Upper lobe of left lung (tissue), 6 donors: ENCODE measurements at regions not wholly inside any gene's neighbourhood (a gene's known extent, or its start where the extent isn't known, plus 50 kb on each side); places are given as distances from the start of the nearest gene placed in this dataset.
"Not testable (repeated sequence)": the region's sequence is repeated elsewhere in the genome, so short reads cannot be mapped to it uniquely, and the experiment has no call there.

ENCODE experiments used
- ATAC-seq, 2 donors: fragments of 200-7000 bp; cut with Tn5 transposase; one replicate each; pipeline ENCODE4 v1.9.1; 2022; ENCODE audit warnings: mild to moderate bottlenecking in 2 of 2, moderate library complexity in 2 of 2; ENCODE audit not compliant: low FRiP score in 2 of 2
- DNase-seq, 2 donors: peaks; one replicate each; pipeline ENCODE4 v3.0.0-alpha.2; 2019 to 2020
- H3K27ac ChIP-seq, 4 donors: fragments of 200-600 bp; sonication (generic); one replicate each; pipeline ENCODE4 v1.5.1; 2016 to 2019
- H3K27me3 ChIP-seq, 4 donors: fragments of 200-600 bp; sonication (generic); one replicate each; pipeline ENCODE4 v1.5.1; 2017 to 2019
- H3K36me3 ChIP-seq, 4 donors: fragments of 200-600 bp; sonication (generic); one replicate each; pipeline ENCODE4 v1.5.1; 2016 to 2019
- H3K4me1 ChIP-seq, 4 donors: fragments of 200-600 bp; sonication (generic); one replicate each; pipeline ENCODE4 v1.5.1; 2018 to 2019
- H3K4me3 ChIP-seq, 4 donors: fragments of 200-600 bp; sonication (generic); one replicate each; pipeline ENCODE4 v1.5.1; 2017 to 2019; ENCODE audit warnings: mild to moderate bottlenecking in 2 of 4, moderate library complexity in 1 of 4
- H3K9me3 ChIP-seq, 4 donors: fragments of 200-600 bp; sonication (generic); one replicate each; pipeline ENCODE4 v1.5.1; 2018 to 2019
- EP300 ChIP-seq, 4 donors: sonication (generic); formaldehyde crosslinking; IDR thresholded peaks; one replicate each; pipeline ENCODE4 v1.5.1; 2017; ENCODE audit warnings: antibody characterized with exemption in 4 of 4, control low read depth in 2 of 4
- POLR2A ChIP-seq, 4 donors: fragments of 450-650 bp; IDR thresholded peaks; one replicate each; pipeline ENCODE4 v1.5.1; 2016 to 2017; ENCODE audit warnings: antibody characterized with exemption in 4 of 4, mild to moderate bottlenecking in 2 of 4
- POLR2AphosphoS5 ChIP-seq, 2 donors: sonication (generic); formaldehyde crosslinking; IDR thresholded peaks; one replicate each; pipeline ENCODE4 v1.5.1; 2017; ENCODE audit warnings: antibody characterized with exemption in 2 of 2
- WGBS, 2 donors: methylation state at CpG; one replicate each; pipeline ENCODE4 v1.1.5; 2017 to 2018; 5-methylcytosine and 5-hydroxymethylcytosine counted together
- TF ChIP-seq, protein P1 (sequence below), 6 experiments: fragments of 450-650 bp in 4 of 6; fragments of 200-600 bp in 2 of 6; sonication (generic) in 2 of 6; IDR thresholded peaks; one replicate each; pipeline ENCODE4 v1.5.1; 2016 to 2019; ENCODE audit warnings: antibody characterized with exemption in 6 of 6
- donor health status: DM: no; HTN: no; CAD: no; lungs with moderate emphysema.
- donor health status: DM: no; HTN: yes; CAD: no; lungs with severe emphysema.

- Histone ChIP-seq H3K4me3 (no peak overlapping the region), H3K27me3 (no peaks in the 10 kb centered on the region), H3K36me3 (no peaks in the 10 kb centered on the region), H3K27ac (no peak overlapping the region), H3K4me1 (peaks cover 5 to 24% (median 16%) of the 10 kb centered on the region in 4 donors), H3K9me3 (no peaks in the 10 kb centered on the region)
- no peak for ATAC-seq
- no peak for TF ChIP-seq POLR2AphosphoS5 (IDR thresholded peaks at IDR 0.05)
- no peak for TF ChIP-seq POLR2A (IDR thresholded peaks at IDR 0.05)
- TF ChIP-seq, protein P1, sequence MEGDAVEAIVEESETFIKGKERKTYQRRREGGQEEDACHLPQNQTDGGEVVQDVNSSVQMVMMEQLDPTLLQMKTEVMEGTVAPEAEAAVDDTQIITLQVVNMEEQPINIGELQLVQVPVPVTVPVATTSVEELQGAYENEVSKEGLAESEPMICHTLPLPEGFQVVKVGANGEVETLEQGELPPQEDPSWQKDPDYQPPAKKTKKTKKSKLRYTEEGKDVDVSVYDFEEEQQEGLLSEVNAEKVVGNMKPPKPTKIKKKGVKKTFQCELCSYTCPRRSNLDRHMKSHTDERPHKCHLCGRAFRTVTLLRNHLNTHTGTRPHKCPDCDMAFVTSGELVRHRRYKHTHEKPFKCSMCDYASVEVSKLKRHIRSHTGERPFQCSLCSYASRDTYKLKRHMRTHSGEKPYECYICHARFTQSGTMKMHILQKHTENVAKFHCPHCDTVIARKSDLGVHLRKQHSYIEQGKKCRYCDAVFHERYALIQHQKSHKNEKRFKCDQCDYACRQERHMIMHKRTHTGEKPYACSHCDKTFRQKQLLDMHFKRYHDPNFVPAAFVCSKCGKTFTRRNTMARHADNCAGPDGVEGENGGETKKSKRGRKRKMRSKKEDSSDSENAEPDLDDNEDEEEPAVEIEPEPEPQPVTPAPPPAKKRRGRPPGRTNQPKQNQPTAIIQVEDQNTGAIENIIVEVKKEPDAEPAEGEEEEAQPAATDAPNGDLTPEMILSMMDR (IDR thresholded peaks at IDR 0.05) = no peak
- TF ChIP-seq EP300 (IDR thresholded peaks at IDR 0.05) = no peak
- no peak for DNase-seq
- WGBS, 2 donors = 88 to 97% methylated on average over 1 of the region's 1 CpG
Measured at GRCh38 chr7:13745530-13745929, 243.9 kb downstream of the ETV1 start.

DNA sequence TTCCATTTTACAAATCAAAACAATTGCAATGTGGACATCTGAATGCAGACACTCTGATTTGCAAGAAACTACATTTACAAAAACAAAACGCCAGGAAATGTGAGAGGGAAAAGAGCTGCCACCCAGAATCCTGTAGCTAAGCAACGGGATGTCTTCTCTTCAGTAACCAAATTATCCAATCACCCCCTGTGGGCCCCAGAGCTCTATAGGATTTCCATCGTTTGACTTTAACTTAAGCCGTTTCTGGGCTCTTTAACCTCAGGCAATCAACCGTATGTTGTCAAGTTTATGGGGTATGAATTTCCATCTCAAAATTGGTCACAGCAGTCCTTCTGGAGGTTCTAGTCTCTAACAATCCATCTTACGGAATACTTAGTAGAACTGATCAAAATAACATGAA lies 240.5 kb downstream of the ETV1 start:
- H3K36me3 ChIP-seq = no peaks in the 10 kb centered on the region
- no peaks in the 10 kb centered on the region for H3K9me3 ChIP-seq
- H3K27me3 ChIP-seq = no peaks in the 10 kb centered on the region
- H3K4me1 ChIP-seq = no peaks in the 10 kb centered on the region
- 58 to 74% methylated on average over 6 of the region's 6 CpGs for WGBS, 2 donors
- H3K4me3 ChIP-seq = no peak overlapping the region
- TF ChIP-seq POLR2AphosphoS5 (IDR thresholded peaks at IDR 0.05) (no peak), POLR2A (IDR thresholded peaks at IDR 0.05) (no peak)
- DNase-seq (no peak), ATAC-seq (no peak)
- H3K27ac ChIP-seq = no peak overlapping the region

- H3K4me1 ChIP-seq = no peaks in the 10 kb centered on the region
- no peak overlapping the region for H3K27ac ChIP-seq
- TF ChIP-seq, protein P1 (IDR thresholded peaks at IDR 0.05) = no peak
- no peak for TF ChIP-seq EP300 (IDR thresholded peaks at IDR 0.05)
- TF ChIP-seq POLR2AphosphoS5 (IDR thresholded peaks at IDR 0.05) = no peak
- no peak for TF ChIP-seq POLR2A (IDR thresholded peaks at IDR 0.05)
- H3K27me3 ChIP-seq = no peaks in the 10 kb centered on the region
- H3K9me3 ChIP-seq = no peaks in the 10 kb centered on the region
- no peak overlapping the region for H3K4me3 ChIP-seq
- no peaks in the 10 kb centered on the region for H3K36me3 ChIP-seq
- DNase-seq (no peak), ATAC-seq (no peak)
- whole genome bisulfite sequencing, 2 donors = 93 to 94% methylated on average over 3 of the region's 3 CpGs
Measured at GRCh38 chr7:13749636-13750035, 239.8 kb downstream of the ETV1 start.

DNA sequence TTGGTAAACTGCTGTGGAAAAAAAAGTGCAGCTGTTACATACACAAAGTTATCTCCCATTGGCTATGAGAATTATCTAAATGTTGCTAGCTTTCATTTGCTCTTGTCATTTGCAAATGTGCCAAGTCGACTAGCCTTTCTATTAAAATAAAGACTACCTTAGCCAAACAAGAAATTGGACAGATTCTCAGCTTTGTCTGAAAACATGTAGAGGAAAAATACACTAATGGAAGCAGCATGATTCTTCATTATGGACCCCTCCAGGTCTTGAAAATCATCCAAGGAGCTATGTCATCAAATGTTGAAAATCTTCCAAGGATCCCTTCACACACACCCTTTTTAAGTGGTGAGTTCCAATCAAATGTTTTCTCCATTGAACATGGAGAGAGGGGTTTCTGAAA lies 237.7 kb downstream of the ETV1 start:
- ATAC-seq = no peak
- H3K9me3 ChIP-seq = no peaks in the 10 kb centered on the region
- no peak overlapping the region for H3K27ac ChIP-seq
- no peak for DNase-seq
- no peaks in the 10 kb centered on the region for H3K4me1 ChIP-seq
- TF ChIP-seq, protein P1 (IDR thresholded peaks at IDR 0.05) = no peak
- TF ChIP-seq EP300 (IDR thresholded peaks at IDR 0.05) (no peak), POLR2A (IDR thresholded peaks at IDR 0.05) (no peak), POLR2AphosphoS5 (IDR thresholded peaks at IDR 0.05) (no peak)
- H3K27me3 ChIP-seq = no peaks in the 10 kb centered on the region
- no peak overlapping the region for H3K4me3 ChIP-seq
- 52 to 61% methylated on average over 1 of the region's 1 CpG for WGBS, 2 donors
- no peaks in the 10 kb centered on the region for H3K36me3 ChIP-seq

GRCh38 chr7:13757841-13758240 lies 231.6 kb downstream of the ETV1 start:
- Histone ChIP-seq H3K27me3 (no peaks in the 10 kb centered on the region), H3K27ac (no peak overlapping the region), H3K9me3 (no peaks in the 10 kb centered on the region), H3K4me1 (no peaks in the 10 kb centered on the region), H3K4me3 (no peak overlapping the region), H3K36me3 (no peaks in the 10 kb centered on the region)
- WGBS, 2 donors = 77 to 83% methylated on average over 1 of the region's 1 CpG
- ATAC-seq = no peak
- TF ChIP-seq, protein P1 (IDR thresholded peaks at IDR 0.05) = no peak
- TF ChIP-seq EP300 (IDR thresholded peaks at IDR 0.05) (no peak), POLR2AphosphoS5 (IDR thresholded peaks at IDR 0.05) (no peak), POLR2A (IDR thresholded peaks at IDR 0.05) (no peak)
- no peak for DNase-seq

GRCh38 chr7:13765853-13766252 lies 223.6 kb downstream of the ETV1 start:
- not testable (repeated sequence) for H3K9me3 ChIP-seq, H3K27ac ChIP-seq, H3K4me1 ChIP-seq, H3K27me3 ChIP-seq, H3K36me3 ChIP-seq, H3K4me3 ChIP-seq, ATAC-seq
- peak in 1 of 2 donors; percentile 46 for DNase-seq
- WGBS, 2 donors = 97 to 98% methylated on average over 15 to 16 of the region's 16 CpGs
